ENCODE measurements at regions not wholly inside any gene's neighbourhood (a gene's known extent, or its start where the extent isn't known, plus 50 kb on each side); places are given as distances from the start of the nearest gene placed in this dataset.

GRCh38 chr2:175553910-175554309 lies 372.4 kb upstream of the ATP5MC3 start:
- ATAC-seq = no peak

GRCh38 chr2:175552902-175553301 lies 371.4 kb upstream of the ATP5MC3 start:
- ATAC-seq = no peak

- no peak for ATAC-seq
These were observed 358.9 kb upstream of the ATP5MC3 start for GRCh38 chr2:175540421-175540820.

- ATAC-seq = no peak
These were observed 357.6 kb upstream of the ATP5MC3 start for GRCh38 chr2:175539122-175539521.

- no peak for ATAC-seq
These were observed 354.5 kb upstream of the ATP5MC3 start for GRCh38 chr2:175536059-175536458.

GRCh38 chr2:175535631-175536030 lies 354.1 kb upstream of the ATP5MC3 start:
- no peak for ATAC-seq

GRCh38 chr2:175525975-175526374 lies 344.5 kb upstream of the ATP5MC3 start:
- no peak for ATAC-seq

- no peak for ATAC-seq
These were observed 341.5 kb upstream of the ATP5MC3 start for GRCh38 chr2:175523001-175523400.

- no peak for ATAC-seq
These were observed 336.7 kb upstream of the ATP5MC3 start for GRCh38 chr2:175518206-175518605.

GRCh38 chr2:175516555-175516954 lies 335.0 kb upstream of the ATP5MC3 start:
- no peak for ATAC-seq

GRCh38 chr2:175500255-175500654 lies 318.7 kb upstream of the ATP5MC3 start:
- no peak for ATAC-seq

- no peak for ATAC-seq
These were observed 308.9 kb upstream of the ATP5MC3 start for GRCh38 chr2:175490360-175490791.

- ATAC-seq = no peak
These were observed 296.7 kb upstream of the ATP5MC3 start for GRCh38 chr2:175478096-175478768.

- ATAC-seq = no peak
These were observed 295.4 kb upstream of the ATP5MC3 start for GRCh38 chr2:175476948-175477347.

GRCh38 chr2:175476374-175476773 lies 294.9 kb upstream of the ATP5MC3 start:
- no peak for ATAC-seq

GRCh38 chr2:175475130-175475529 lies 293.6 kb upstream of the ATP5MC3 start:
- ATAC-seq = no peak

GRCh38 chr2:175468431-175469098 lies 287.1 kb upstream of the ATP5MC3 start:
- no peak for ATAC-seq

- no peak for ATAC-seq
These were observed 283.6 kb upstream of the ATP5MC3 start for GRCh38 chr2:175465101-175465500.

- ATAC-seq = no peak
These were observed 282.8 kb upstream of the ATP5MC3 start for GRCh38 chr2:175464311-175464670.

- no peak for ATAC-seq
These were observed 282.2 kb upstream of the ATP5MC3 start for GRCh38 chr2:175463589-175464310.

GRCh38 chr2:175463169-175463568 lies 281.7 kb upstream of the ATP5MC3 start:
- ATAC-seq = no peak

- no peak for ATAC-seq
These were observed 280.7 kb upstream of the ATP5MC3 start for GRCh38 chr2:175462246-175462645.

- no peak for ATAC-seq
These were observed 280.3 kb upstream of the ATP5MC3 start for GRCh38 chr2:175461839-175462238.

- no peak for ATAC-seq
These were observed 276.5 kb upstream of the ATP5MC3 start for GRCh38 chr2:175457895-175458448.
